Activated T-cell treated with anti-CD3 and anti-CD28 coated beads, Interleukin-2, amount 50 U/mL, for 24 hours (primary cell): ENCODE measurements at regions not wholly inside any gene's neighbourhood (a gene's known extent, or its start where the extent isn't known, plus 50 kb on each side); places are given as distances from the start of the nearest gene placed in this dataset.

Experiments used
- DNase-seq: peaks from one replicate; pipeline ENCODE4 v3.0.0-alpha.2; 2020
- H3K27ac Mint-ChIP-seq: 2 replicates; pipeline ENCODE4 v1.8.0; 2020; ENCODE audit warnings: mild to moderate bottlenecking, mixed read lengths
- H3K27me3 Mint-ChIP-seq: 2 replicates; pipeline ENCODE4 v1.8.0; 2020; ENCODE audit warnings: mixed read lengths
- H3K36me3 Mint-ChIP-seq: 2 replicates; pipeline ENCODE4 v1.8.0; 2020; ENCODE audit warnings: low read depth, mixed read lengths
- H3K4me1 Mint-ChIP-seq: 2 replicates; pipeline ENCODE4 v1.8.0; 2020; ENCODE audit warnings: low read depth, mixed read lengths
- H3K4me3 Mint-ChIP-seq: 2 replicates; pipeline ENCODE4 v1.8.0; 2020; ENCODE audit warnings: mild to moderate bottlenecking, moderate library complexity, mixed read lengths
- H3K9me3 Mint-ChIP-seq: 2 replicates; pipeline ENCODE4 v1.8.0; 2020; ENCODE audit warnings: mixed read lengths

DNA sequence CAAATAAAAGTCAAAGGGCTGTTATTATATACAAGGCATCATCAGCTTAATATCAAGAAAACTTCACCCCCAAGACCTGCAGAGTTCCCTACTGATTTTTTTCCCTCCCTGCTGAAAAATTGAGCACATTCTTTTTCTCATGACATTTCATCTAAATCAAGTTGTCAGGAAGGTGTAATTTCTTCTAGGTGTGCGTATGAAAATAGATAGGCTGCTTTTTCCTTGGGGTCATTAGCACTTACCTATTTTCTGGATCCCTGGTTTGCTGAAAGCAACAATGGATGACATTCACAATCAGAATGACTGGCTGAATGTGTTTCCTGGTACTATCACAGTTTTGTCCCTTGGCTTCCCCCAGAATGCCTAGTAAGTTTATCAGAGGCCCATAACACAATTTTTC, 225.0 kb upstream of the KIRREL3 start:
- Mint-ChIP-seq H3K36me3 (no peaks in the 10 kb centered on the region), H3K9me3 (no peaks in the 10 kb centered on the region), H3K4me1 (no peaks in the 10 kb centered on the region), H3K27ac (no peak overlapping the region), H3K4me3 (no peak overlapping the region), H3K27me3 (no peaks in the 10 kb centered on the region)
- DNase-seq = no peak

DNA sequence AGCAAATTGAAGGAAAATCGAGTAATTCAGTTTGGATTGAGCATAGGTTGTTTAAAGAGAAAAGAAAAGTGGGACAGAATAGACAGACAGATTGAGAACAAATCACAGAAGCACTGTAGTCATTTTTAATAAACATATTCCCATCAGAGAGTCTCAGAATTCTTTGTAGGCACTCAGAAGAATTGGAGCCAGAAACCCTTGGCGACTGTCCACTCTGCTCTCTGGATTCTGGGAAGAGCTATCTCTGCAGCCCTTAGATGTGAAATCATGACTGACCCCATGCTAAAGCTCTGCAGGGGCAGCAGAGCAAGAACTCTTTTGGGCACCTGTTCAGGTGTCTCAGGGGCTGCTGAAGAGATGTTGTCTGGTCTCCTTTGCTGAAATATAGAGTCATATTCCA, 223.7 kb upstream of the KIRREL3 start:
- Mint-ChIP-seq H3K27ac (no peak overlapping the region), H3K4me1 (no peaks in the 10 kb centered on the region), H3K27me3 (no peaks in the 10 kb centered on the region), H3K4me3 (no peak overlapping the region), H3K36me3 (no peaks in the 10 kb centered on the region), H3K9me3 (no peaks in the 10 kb centered on the region)
- no peak for DNase-seq

DNA sequence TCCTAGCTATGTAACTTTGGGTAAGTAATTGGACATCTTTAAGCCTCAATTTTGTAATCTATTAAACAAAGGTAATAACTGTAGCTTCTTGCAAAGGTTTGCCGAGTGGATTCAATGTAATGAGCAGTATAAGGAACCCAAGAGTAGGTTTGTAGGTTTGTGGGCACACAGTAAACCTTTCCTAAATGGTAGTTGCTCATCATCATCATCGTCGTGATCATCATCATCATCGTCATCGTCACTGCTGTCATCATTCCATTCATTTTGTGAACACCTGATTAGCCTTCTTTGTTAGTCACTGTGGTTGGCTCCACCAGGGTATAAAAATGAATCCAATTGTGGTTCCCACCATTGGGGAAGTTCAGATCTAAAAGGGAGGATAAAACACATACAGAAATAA, 223.1 kb upstream of the KIRREL3 start:
- Mint-ChIP-seq H3K27ac (no peak overlapping the region), H3K4me3 (no peak overlapping the region), H3K9me3 (no peaks in the 10 kb centered on the region), H3K36me3 (no peaks in the 10 kb centered on the region), H3K4me1 (no peaks in the 10 kb centered on the region), H3K27me3 (no peaks in the 10 kb centered on the region)
- no peak for DNase-seq

DNA sequence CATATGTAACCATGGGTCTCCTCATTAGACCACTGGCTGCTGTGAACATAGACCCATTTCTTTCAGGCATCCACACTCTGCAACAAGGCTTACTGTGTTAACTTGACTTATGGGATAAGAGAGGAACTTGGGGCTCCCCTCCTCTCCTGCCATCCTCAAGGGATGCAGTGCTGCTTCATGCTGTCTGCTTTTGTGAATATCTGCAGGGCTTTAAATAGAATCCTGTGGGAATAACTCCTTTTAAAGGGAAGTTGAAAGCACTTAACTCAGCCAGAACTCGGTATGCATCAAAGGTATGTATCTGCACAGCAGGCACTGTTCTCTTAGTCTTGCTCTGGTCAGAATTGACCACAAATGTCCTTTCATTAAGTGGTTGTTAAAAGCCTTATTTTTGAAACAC, 222.5 kb upstream of the KIRREL3 start:
- no peaks in the 10 kb centered on the region for H3K9me3 Mint-ChIP-seq
- no peaks in the 10 kb centered on the region for H3K27me3 Mint-ChIP-seq
- H3K4me3 Mint-ChIP-seq = no peak overlapping the region
- no peaks in the 10 kb centered on the region for H3K4me1 Mint-ChIP-seq
- no peak overlapping the region for H3K27ac Mint-ChIP-seq
- no peaks in the 10 kb centered on the region for H3K36me3 Mint-ChIP-seq
- DNase-seq = no peak

DNA sequence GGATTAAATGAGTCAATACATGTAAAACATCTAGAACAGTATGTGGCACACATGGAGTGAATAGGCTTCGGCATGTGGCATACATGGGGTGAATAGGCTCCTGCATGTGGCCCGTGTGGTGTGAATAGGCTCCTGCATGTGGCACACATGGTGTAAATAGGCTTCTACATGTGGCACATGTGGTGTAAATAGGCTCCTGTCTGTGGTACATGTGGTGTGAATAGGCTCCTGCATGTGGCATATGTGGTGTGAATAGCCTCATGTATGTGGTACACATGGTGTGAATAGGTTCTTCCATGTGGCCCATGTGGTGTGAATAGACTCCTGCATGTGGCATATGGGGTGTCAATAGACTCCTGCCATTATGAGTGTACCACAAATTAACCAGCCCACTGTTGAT, 219.1 kb upstream of the KIRREL3 start:
- Mint-ChIP-seq H3K27ac (no peak overlapping the region), H3K4me1 (no peaks in the 10 kb centered on the region), H3K4me3 (no peak overlapping the region), H3K27me3 (no peaks in the 10 kb centered on the region), H3K9me3 (no peaks in the 10 kb centered on the region), H3K36me3 (no peaks in the 10 kb centered on the region)
- no peak for DNase-seq

DNA sequence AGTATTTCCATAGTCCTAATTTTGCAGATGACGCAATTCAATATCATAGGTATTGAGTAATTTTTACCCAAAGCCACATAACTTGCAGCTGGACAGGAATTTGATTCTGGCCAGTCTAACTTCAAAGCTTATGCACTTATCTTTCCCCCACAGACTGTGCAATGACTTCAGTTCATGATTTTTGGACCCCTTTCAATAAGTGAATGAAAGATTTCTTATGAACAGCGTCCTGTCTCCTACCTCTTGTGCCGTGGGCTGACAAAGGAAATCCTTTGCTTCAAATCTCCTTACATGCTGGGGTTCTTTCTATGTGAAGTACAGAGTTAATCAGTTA, 217.7 kb upstream of the KIRREL3 start:
- DNase-seq = no peak
- no peak overlapping the region for H3K4me3 Mint-ChIP-seq
- H3K27me3 Mint-ChIP-seq = no peaks in the 10 kb centered on the region
- no peaks in the 10 kb centered on the region for H3K36me3 Mint-ChIP-seq
- no peak overlapping the region for H3K27ac Mint-ChIP-seq
- no peaks in the 10 kb centered on the region for H3K9me3 Mint-ChIP-seq
- no peaks in the 10 kb centered on the region for H3K4me1 Mint-ChIP-seq

DNA sequence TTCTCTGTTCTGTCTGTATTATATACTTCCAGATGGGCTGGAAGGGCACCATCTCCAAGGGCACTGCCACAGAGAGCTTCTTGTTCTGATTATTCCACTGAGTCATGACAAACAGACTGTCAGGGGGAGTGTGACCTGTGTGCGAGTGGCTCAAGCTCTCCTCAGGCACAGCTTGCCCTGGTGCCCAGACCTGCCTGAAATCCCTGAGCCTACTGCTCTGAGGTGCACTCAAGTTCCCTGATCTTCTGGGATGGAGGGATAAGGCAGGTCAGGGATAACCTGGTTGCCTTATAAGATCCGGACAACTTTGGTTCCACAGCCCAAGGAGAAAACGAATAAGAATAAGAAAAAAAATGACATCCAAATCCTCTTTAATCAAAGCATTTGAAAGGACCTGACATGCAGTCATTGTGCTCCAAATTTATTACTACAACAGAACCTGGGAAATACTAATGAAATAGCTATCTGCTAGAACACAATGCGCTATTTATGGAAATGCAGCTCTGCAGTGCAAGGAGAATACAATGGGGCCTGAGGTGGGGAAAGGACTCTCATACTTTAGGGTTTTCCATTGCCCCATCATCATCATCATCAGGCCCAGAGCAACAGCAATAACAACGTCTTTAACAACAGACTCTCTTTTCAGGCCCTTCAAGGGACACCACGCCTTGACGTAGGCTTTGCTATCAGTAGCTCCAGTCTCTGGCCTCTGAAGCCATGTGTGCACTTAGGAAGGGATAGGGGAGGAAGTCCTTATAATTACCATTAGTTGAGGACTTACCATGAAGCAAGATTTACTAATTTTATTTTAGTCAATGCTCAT, 217.1 kb upstream of the KIRREL3 start:
- H3K27ac Mint-ChIP-seq = no peak overlapping the region
- H3K4me3 Mint-ChIP-seq = no peak overlapping the region
- no peaks in the 10 kb centered on the region for H3K9me3 Mint-ChIP-seq
- H3K36me3 Mint-ChIP-seq = no peaks in the 10 kb centered on the region
- no peaks in the 10 kb centered on the region for H3K4me1 Mint-ChIP-seq
- no peaks in the 10 kb centered on the region for H3K27me3 Mint-ChIP-seq
- no peak for DNase-seq

DNA sequence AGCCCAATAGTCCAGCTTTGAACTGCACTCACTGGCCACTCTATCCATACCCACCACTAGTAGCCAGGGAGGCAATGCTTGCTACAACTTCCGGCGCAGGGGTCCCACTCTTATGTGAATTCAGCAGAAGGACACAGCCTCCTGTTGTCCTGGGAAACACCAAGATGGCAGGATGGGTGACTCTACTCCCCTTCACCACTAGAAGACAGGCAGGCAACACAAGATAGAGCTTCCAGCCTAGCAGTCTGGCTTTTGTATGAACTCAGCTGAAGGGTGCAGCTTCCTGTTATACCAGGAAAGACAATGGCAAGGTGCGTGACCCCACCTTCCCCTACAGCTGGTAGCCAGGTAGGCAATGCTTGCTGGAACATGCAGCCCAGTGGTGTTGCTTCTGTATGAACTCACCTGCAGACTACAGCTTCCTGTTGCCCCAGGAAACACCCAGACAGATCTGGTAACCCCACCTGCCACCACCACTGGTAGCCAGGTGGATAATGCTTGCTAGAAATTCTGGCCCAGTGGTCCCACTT, 205.2 kb upstream of the KIRREL3 start:
- H3K27me3 Mint-ChIP-seq = no peaks in the 10 kb centered on the region
- no peaks in the 10 kb centered on the region for H3K36me3 Mint-ChIP-seq
- H3K27ac Mint-ChIP-seq = no peak overlapping the region
- peaks cover 33% of the 10 kb centered on the region for H3K9me3 Mint-ChIP-seq
- DNase-seq = no peak
- H3K4me1 Mint-ChIP-seq = no peaks in the 10 kb centered on the region
- no peak overlapping the region for H3K4me3 Mint-ChIP-seq

DNA sequence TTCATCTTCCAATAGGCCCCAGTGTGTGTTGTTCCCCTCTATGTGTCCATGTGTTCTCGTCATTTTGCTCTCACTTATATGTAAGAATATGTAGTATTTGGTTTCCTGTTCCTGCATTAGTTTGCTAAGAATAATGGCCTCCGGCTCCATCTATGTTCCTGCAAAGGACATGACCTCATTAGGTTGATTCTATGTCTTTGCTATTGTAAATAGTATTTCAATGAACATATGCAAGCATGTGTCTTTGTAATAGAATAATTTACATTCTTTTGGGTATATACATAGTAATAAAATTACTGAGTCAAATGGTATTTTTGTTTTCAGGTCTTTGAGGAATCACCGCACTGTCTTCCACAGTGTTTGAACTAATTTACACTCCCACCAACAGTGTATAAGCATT, 202.9 kb upstream of the KIRREL3 start:
- DNase-seq = no peak
- H3K27ac Mint-ChIP-seq = no peak overlapping the region
- no peak overlapping the region for H3K4me3 Mint-ChIP-seq
- H3K27me3 Mint-ChIP-seq = no peaks in the 10 kb centered on the region
- H3K36me3 Mint-ChIP-seq = no peaks in the 10 kb centered on the region
- peaks cover 24% of the 10 kb centered on the region for H3K9me3 Mint-ChIP-seq
- H3K4me1 Mint-ChIP-seq = no peaks in the 10 kb centered on the region

DNA sequence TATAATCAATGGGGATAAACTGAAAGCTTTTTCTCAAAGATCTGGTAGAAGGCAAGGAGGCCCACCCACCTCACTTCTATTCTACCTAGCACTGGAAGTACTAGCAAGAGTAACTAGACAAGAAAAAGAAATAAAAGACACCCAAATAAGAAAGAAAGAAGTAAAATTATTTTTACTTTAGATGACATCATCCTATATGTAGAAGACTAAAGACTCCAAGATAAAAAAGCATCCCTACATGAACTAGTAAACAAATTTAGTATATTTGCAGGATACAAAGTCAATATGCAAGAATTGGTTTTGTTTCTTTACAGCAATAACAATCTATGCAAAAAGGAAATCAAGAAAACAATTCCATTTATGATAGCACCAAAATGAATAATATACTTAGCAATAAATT, 201.5 kb upstream of the KIRREL3 start:
- H3K9me3 Mint-ChIP-seq = peaks cover 15% of the 10 kb centered on the region
- H3K4me3 Mint-ChIP-seq = no peak overlapping the region
- DNase-seq = no peak
- no peaks in the 10 kb centered on the region for H3K27me3 Mint-ChIP-seq
- no peaks in the 10 kb centered on the region for H3K4me1 Mint-ChIP-seq
- H3K27ac Mint-ChIP-seq = no peak overlapping the region
- no peaks in the 10 kb centered on the region for H3K36me3 Mint-ChIP-seq

DNA sequence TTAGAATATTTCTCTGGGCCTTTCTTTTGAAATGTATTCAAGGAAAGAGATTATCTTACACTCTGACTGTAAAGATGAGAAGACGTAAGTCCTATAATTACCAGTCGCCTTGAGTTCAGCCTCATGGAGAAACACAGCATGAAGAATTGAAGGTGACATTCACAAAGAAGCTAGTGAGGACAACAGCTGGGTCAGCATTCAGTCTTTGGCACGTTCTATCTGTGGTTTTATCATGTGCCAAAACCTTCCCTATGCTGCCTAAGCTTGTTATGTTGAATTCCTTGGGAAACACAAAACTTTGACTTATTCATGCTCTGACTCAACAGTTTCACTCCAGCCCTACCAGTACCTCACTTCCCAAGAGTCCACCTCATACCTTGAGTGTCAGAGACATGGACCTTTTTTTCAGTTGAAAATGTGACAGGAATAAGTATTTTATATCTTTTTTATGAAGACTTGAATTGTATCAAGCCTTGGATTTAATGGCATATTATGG, 198.8 kb upstream of the KIRREL3 start:
- Mint-ChIP-seq H3K36me3 (no peaks in the 10 kb centered on the region), H3K27ac (no peak overlapping the region), H3K27me3 (no peaks in the 10 kb centered on the region), H3K4me1 (no peaks in the 10 kb centered on the region), H3K9me3 (peaks cover 9% of the 10 kb centered on the region), H3K4me3 (no peak overlapping the region)
- DNase-seq = no peak

DNA sequence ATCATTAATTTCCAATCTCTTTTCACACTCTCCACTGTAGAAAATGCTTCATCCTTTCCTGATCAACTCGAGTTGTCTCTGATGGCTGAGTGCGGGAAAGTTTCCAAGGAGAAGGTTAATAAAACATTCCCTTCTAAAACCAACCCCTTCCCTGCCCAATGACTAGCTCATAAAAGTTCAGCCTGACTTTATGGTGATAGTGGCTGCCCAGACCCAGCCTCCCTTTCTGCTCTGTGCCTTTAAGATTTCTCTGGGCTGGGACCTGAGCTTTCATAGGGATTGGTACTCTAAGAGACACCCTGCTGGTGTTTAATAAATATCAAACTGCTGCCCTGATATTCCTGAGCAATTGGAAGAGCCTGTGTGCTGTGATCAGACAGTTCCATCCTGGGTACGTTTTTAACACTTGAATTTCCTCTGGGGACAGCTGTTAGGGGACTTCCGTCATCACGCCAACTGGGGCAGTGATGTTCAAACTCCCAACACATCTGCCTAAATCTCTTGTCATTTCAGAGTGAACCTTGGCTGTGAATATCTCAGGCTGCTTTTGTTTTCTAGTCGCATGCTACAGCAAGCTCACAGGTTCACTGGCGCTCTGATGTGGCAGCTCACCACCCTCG, 195.0 kb upstream of the KIRREL3 start:
- Mint-ChIP-seq H3K9me3 (no peaks in the 10 kb centered on the region), H3K4me3 (no peak overlapping the region), H3K4me1 (no peaks in the 10 kb centered on the region), H3K27me3 (no peaks in the 10 kb centered on the region), H3K36me3 (no peaks in the 10 kb centered on the region), H3K27ac (no peak overlapping the region)
- DNase-seq = no peak

DNA sequence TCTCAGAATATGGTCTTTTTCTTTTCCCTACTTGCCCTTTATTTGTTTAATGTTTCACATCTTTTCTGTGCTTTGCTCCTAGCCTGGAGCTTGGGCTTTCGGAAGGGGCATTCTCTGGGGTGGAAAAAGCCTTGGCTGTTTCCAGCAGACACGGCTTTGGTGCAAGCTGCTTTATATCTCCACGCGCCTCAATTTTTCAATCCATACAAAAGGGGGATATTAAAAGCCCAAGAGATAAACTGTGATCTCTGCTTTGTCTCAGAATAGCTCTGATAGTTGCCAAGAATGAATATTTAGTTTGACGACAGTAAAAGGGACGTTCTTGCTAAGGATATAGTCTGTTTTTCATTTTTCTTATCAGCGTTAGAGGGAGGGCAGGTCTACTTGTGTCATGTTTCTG, 194.0 kb upstream of the KIRREL3 start:
- H3K27me3 Mint-ChIP-seq = no peaks in the 10 kb centered on the region
- no peaks in the 10 kb centered on the region for H3K4me1 Mint-ChIP-seq

DNA sequence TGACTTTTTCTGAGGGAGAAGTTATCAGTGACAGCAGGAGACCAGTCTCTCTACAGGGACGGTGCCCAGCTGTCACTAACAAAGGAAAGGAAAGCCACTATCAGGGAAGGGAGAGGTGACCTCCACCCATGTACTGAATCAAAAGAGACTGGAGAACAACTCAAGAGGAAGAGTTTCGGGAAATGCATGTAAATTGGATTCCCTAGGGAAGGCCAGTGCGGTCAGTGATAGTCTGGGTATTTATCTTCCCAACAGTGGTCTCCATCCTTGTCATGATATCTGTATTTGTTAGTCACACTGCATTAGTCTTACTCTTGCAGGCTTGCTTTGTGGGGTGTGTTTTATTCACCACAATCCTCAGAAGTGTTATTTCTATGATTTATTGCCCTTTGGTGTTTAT, 193.4 kb upstream of the KIRREL3 start:
- Mint-ChIP-seq H3K9me3 (no peaks in the 10 kb centered on the region), H3K27me3 (no peaks in the 10 kb centered on the region), H3K4me1 (no peaks in the 10 kb centered on the region), H3K36me3 (no peaks in the 10 kb centered on the region), H3K4me3 (no peak overlapping the region), H3K27ac (no peak overlapping the region)
- DNase-seq = no peak

More for the DNA sequence above, 194.0 kb upstream of the KIRREL3 start:
- no peaks in the 10 kb centered on the region for H3K36me3 Mint-ChIP-seq
- no peak for DNase-seq
- H3K9me3 Mint-ChIP-seq = no peaks in the 10 kb centered on the region
- H3K27ac Mint-ChIP-seq = no peak overlapping the region
- H3K4me3 Mint-ChIP-seq = no peak overlapping the region

DNA sequence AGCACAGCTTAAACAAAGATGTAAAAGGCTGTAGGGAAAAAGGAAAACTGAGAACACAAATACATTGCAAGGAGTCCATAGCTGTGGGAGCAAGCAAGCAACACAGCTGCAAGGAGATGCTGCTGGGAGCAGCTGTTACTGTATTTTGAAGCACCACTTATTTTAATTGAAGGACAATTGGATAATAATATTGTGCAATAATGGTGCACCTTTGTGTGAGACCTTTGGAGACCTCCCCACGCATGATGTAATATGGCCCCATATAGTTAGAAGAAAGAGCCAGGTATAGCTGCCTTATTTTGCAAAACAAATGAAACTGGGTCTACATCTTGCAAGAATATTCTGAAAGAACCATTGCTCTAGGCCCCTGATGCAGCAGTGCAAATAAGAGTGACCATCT, 191.1 kb upstream of the KIRREL3 start:
- Mint-ChIP-seq H3K27me3 (no peaks in the 10 kb centered on the region), H3K36me3 (no peaks in the 10 kb centered on the region), H3K4me1 (no peaks in the 10 kb centered on the region), H3K9me3 (no peaks in the 10 kb centered on the region), H3K4me3 (no peak overlapping the region), H3K27ac (no peak overlapping the region)
- DNase-seq = no peak
